ENCODE measurements at regions not wholly inside any gene's neighbourhood (a gene's known extent, or its start where the extent isn't known, plus 50 kb on each side); places are given as distances from the start of the nearest gene placed in this dataset.

DNA sequence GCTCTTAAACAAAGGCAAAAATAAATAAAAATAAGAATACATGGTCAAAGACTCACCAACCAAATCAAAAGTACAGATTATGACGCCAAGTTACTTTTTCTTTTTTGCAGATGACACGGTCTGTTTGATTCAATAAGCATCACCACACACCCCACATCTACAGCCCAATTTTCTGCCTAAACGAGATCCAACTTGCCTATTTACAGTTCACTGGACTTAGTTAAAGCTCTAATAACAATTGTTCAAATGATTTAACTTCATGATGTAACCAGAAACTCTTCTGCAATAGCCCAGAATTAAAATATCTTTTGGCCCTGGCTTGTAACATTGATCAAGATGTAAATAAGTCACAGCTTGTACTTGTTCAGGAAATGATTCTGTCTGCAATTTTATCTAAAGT, 590.3 kb upstream of the C9orf72 start:
- TF ChIP-seq CTCF (conservative IDR thresholded peaks at IDR 0.05; ENCODE audit: low read length) = no peak
- TF ChIP-seq EZH2phosphoT487 (IDR thresholded peaks at IDR 0.05; ENCODE audit: borderline replicate concordance) = no peak

Data from Loucy (cell line).